ENCODE measurements at regions not wholly inside any gene's neighbourhood (a gene's known extent, or its start where the extent isn't known, plus 50 kb on each side); places are given as distances from the start of the nearest gene placed in this dataset.

GRCh38 chr3:194874783-194875182, 189.1 kb downstream of the FAM43A start:
- TF ChIP-seq, protein P1, sequence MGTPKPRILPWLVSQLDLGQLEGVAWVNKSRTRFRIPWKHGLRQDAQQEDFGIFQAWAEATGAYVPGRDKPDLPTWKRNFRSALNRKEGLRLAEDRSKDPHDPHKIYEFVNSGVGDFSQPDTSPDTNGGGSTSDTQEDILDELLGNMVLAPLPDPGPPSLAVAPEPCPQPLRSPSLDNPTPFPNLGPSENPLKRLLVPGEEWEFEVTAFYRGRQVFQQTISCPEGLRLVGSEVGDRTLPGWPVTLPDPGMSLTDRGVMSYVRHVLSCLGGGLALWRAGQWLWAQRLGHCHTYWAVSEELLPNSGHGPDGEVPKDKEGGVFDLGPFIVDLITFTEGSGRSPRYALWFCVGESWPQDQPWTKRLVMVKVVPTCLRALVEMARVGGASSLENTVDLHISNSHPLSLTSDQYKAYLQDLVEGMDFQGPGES (IDR thresholded peaks at IDR 0.05; ENCODE audit: low read depth, low read length), result no peak
- TF ChIP-seq CHD2 (IDR thresholded peaks at IDR 0.05; ENCODE audit: low read length, partially characterized antibody) (no peak), FOXM1 (IDR thresholded peaks at IDR 0.05; ENCODE audit: low read depth) (no peak), RAD21 (IDR thresholded peaks at IDR 0.05; ENCODE audit: low read length) (no peak), MXI1 (IDR thresholded peaks at IDR 0.05; ENCODE audit: low read depth, low read length) (no peak), RCOR1 (IDR thresholded peaks at IDR 0.05; ENCODE audit: low read length) (no peak), GABPA (IDR thresholded peaks at IDR 0.05; ENCODE audit: low read depth) (no peak), SMC3 (IDR thresholded peaks at IDR 0.05; ENCODE audit: low read depth, low read length) (no peak)
- TF ChIP-seq, protein P2, sequence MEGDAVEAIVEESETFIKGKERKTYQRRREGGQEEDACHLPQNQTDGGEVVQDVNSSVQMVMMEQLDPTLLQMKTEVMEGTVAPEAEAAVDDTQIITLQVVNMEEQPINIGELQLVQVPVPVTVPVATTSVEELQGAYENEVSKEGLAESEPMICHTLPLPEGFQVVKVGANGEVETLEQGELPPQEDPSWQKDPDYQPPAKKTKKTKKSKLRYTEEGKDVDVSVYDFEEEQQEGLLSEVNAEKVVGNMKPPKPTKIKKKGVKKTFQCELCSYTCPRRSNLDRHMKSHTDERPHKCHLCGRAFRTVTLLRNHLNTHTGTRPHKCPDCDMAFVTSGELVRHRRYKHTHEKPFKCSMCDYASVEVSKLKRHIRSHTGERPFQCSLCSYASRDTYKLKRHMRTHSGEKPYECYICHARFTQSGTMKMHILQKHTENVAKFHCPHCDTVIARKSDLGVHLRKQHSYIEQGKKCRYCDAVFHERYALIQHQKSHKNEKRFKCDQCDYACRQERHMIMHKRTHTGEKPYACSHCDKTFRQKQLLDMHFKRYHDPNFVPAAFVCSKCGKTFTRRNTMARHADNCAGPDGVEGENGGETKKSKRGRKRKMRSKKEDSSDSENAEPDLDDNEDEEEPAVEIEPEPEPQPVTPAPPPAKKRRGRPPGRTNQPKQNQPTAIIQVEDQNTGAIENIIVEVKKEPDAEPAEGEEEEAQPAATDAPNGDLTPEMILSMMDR (IDR thresholded peaks at IDR 0.05), result no peak
- DNase-seq, result no peak
- Histone ChIP-seq H2AFZ (ENCODE audit: low read depth) (no peak overlapping the region), H3K9me2 (no peaks in the 10 kb centered on the region), H3F3A (replicated peaks; ENCODE audit: insufficient read depth) (peaks cover 27% of the 10 kb centered on the region), H3K4me3 (ENCODE audit: low read depth in 2 of 2, low read length in 1 of 2) (no peak overlapping the region), H3K27me3 (ENCODE audit: insufficient read depth) (no peaks in the 10 kb centered on the region), H3K9ac (no peak overlapping the region), H3K9me3 (no peaks in the 10 kb centered on the region), H3K36me3 (replicated peaks in 1 of 2; ENCODE audit: control insufficient read depth in 1 of 2, insufficient read depth in 2 of 2, low read length in 1 of 2) (no peaks in the 10 kb centered on the region), H4K20me1 (ENCODE audit: insufficient read depth) (no peaks in the 10 kb centered on the region), H3K4me2 (no peak overlapping the region), H3K27ac (ENCODE audit: low read depth in 2 of 2, low read length in 1 of 2) (no peak overlapping the region), H3K4me1 (ENCODE audit: control insufficient read depth in 1 of 2, insufficient read depth in 2 of 2, low read depth in 1 of 2, low read length in 1 of 2) (peaks cover 27 to 32% of the 10 kb centered on the region in 2 experiments), H3K79me2 (ENCODE audit: insufficient read depth) (no peaks in the 10 kb centered on the region)
- WGBS (ENCODE audit: low lambda C conversion rate), result 94% methylated on average over 6 of the region's 9 CpGs
- POLR2A ChIA-PET, result interaction anchor here (1.1 kb wide), 1 partner anchor 99 kb away, joined by 3 read pairs; no protein-coding TSS in a partner anchor
- CTCF ChIA-PET, result interaction anchor here (1.1 to 1.6 kb wide), 3 partner anchors 15 to 204 kb away, joined by 3 to 6 read pairs (median 4); no protein-coding TSS in a partner anchor

- peaks cover 19% of the 10 kb centered on the region for H3F3A ChIP-seq (replicated peaks; ENCODE audit: insufficient read depth)
- POLR2A ChIA-PET, result interaction anchor here (1.1 kb wide), 1 partner anchor 100 kb away, joined by 3 read pairs; no protein-coding TSS in a partner anchor
- TF ChIP-seq, protein P1 (IDR thresholded peaks at IDR 0.05; ENCODE audit: low read depth, low read length), result no peak
- no peak for TF ChIP-seq PBX3 (IDR thresholded peaks at IDR 0.05)
- TF ChIP-seq TAF1 (IDR thresholded peaks at IDR 0.05; ENCODE audit: borderline replicate concordance, low read depth, low read length), result no peak
- TF ChIP-seq, protein P2 (IDR thresholded peaks at IDR 0.05), result no peak
- no peak for TF ChIP-seq RCOR1 (IDR thresholded peaks at IDR 0.05; ENCODE audit: low read length)
- no peak for TF ChIP-seq TCF12 (IDR thresholded peaks at IDR 0.05)
- no peaks in the 10 kb centered on the region for H3K27me3 ChIP-seq (ENCODE audit: insufficient read depth)
- no peaks in the 10 kb centered on the region for H3K36me3 ChIP-seq (replicated peaks in 1 of 2; ENCODE audit: control insufficient read depth in 1 of 2, insufficient read depth in 2 of 2, low read length in 1 of 2)
- H3K9me2 ChIP-seq, result no peaks in the 10 kb centered on the region
- CTCF ChIA-PET, result interaction anchor here (0.5 to 1.6 kb wide), 5 partner anchors 14 to 205 kb away, joined by 3 to 6 read pairs (median 3); no protein-coding TSS in a partner anchor
- H2AFZ ChIP-seq (ENCODE audit: low read depth), result no peak overlapping the region
- H3K4me2 ChIP-seq, result no peak overlapping the region
- no peak overlapping the region for H3K27ac ChIP-seq (ENCODE audit: low read depth in 2 of 2, low read length in 1 of 2)
- no peak for DNase-seq
- no peak overlapping the region for H3K4me3 ChIP-seq (ENCODE audit: low read depth in 2 of 2, low read length in 1 of 2)
- 85% methylated on average over 16 of the region's 20 CpGs for WGBS (ENCODE audit: low lambda C conversion rate)
- H3K9me3 ChIP-seq, result no peaks in the 10 kb centered on the region
- no peaks in the 10 kb centered on the region for H3K79me2 ChIP-seq (ENCODE audit: insufficient read depth)
- H4K20me1 ChIP-seq (ENCODE audit: insufficient read depth), result no peaks in the 10 kb centered on the region
- no peak overlapping the region for H3K9ac ChIP-seq
- H3K4me1 ChIP-seq (ENCODE audit: control insufficient read depth in 1 of 2, insufficient read depth in 2 of 2, low read depth in 1 of 2, low read length in 1 of 2), result peaks cover 24 to 31% of the 10 kb centered on the region in 2 experiments
Observed at GRCh38 chr3:194875581-194876402, 190.1 kb downstream of the FAM43A start.
